DMS 273 treated with DMSO at 0.1 percent for 48 hours (cell line): ENCODE measurements at regions not wholly inside any gene's neighbourhood (a gene's known extent, or its start where the extent isn't known, plus 50 kb on each side); places are given as distances from the start of the nearest gene placed in this dataset.
"Not testable (repeated sequence)": the region's sequence is repeated elsewhere in the genome, so short reads cannot be mapped to it uniquely, and the experiment has no call there.

Experiments
- DNase-seq: peaks from one replicate; lab custom pipeline; 2025; lab: John Stamatoyannopoulos, UW

- peak; percentile 1 for DNase-seq
These were observed 80.5 kb upstream of the SETMAR start for GRCh38 chr3:4222574-4223175.

GRCh38 chr3:4223777-4224176 lies 79.4 kb upstream of the SETMAR start:
- no peak for DNase-seq

GRCh38 chr3:4224331-4224730 lies 78.8 kb upstream of the SETMAR start:
- no peak for DNase-seq

GRCh38 chr3:4225005-4225471 lies 78.1 kb upstream of the SETMAR start:
- DNase-seq, result no peak

DNA sequence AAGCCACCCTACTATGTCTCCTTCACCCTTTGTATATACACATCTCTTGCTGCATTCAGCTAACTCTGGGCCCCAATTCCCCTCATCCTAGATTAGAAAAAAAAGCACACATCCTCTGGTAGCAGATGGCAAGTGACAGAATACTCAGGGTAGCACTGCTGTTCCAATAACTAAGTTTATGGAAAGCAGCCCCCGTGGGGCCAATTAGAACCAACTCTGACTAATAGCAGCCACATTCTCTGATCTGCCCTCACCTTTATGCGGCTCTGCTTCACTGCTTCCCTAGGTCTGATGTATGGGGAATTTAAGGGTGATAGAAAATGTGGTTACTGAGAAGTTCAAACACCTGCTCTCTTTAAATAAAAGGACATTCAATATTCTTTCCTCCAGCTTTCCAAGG lies 74.9 kb upstream of the SETMAR start:
- peak; percentile 48 for DNase-seq

GRCh38 chr3:4231041-4231440 lies 72.1 kb upstream of the SETMAR start:
- no peak for DNase-seq

GRCh38 chr3:4232798-4233197 lies 70.4 kb upstream of the SETMAR start:
- no peak for DNase-seq

DNA sequence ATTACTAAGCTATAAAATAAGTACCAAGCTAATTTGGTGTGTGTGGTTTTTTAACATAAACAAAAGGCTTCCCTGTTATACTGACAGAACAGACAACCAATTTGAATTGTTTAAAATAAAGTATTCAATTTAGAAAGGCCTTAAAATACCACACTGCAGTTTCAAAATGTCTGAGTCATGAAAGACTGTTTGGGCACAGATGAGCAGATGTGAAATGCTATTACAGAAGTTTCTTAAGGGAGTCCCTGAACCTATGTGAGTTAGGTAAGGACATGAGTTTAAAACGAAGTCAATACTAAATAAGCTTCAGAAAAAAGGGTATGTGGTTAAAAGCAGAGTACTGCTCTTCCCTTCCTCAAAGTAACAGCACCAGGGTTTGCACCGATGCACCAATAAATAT lies 69.7 kb upstream of the SETMAR start:
- DNase-seq, result no peak

GRCh38 chr3:4234889-4235288 lies 68.3 kb upstream of the SETMAR start:
- DNase-seq, result no peak

GRCh38 chr3:4235690-4236089 lies 67.5 kb upstream of the SETMAR start:
- DNase-seq, result no peak

GRCh38 chr3:4241595-4242170 lies 61.5 kb upstream of the SETMAR start:
- DNase-seq, result no peak

GRCh38 chr3:4245671-4246070 lies 57.5 kb upstream of the SETMAR start:
- no peak for DNase-seq

DNA sequence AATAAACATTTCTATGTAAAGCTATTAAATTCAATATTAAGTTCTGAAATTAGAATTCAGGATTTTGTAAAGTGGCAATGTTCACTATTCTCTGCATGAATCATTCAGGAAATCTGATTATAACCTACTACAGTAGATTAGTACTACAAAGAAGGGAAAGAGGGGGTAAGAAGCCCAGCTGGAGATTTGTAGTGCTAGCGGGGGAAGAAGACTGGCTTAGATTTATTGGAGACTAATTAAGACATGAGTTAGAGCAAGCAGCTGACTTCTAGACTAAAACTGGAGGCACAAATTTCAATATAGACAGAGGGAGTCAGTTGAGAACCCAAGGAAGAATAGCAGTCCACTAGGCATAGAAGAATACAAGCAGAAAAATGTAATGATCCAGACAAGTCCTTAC lies 55.8 kb upstream of the SETMAR start:
- no peak for DNase-seq

- DNase-seq, result no peak
These were observed 53.1 kb upstream of the SETMAR start for GRCh38 chr3:4250064-4250463.

GRCh38 chr3:4251412-4251811 lies 51.8 kb upstream of the SETMAR start:
- DNase-seq, result no peak

DNA sequence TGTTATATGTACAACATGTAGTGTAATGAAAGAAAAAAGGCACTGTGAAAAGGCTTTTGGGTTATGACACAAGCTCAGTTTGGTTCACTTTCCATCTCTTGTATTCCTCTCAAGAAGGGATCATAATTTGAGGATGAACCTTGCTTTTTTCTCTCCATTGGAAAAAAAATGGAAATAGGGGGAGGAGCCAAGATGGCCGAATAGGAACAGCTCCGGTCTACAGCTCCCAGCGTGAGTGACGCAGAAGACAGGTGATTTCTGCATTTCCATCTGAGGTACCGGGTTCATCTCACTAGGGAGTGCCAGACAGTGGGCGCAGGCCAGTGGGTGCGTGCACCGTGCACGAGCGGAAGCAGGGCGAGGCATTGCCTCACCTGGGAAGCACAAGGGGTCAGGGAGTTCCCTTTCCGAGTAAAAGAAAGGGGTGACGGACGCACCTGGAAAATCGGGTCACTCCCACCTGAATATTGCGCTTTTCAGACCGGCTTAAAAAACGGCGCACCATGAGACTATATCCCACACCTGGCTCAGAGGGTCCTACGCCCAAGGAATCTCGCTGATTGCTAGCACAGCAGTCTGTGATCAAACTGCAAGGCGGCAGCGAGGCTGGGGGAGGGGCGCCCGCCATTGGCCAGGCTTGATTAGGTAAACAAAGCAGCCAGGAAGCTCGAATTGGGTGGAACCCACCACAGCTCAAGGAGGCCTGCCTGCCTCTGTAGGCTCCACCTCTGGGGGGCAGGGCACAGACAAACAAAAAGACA lies 49.9 kb upstream of the SETMAR start:
- not testable (repeated sequence) for DNase-seq
